ENCODE measurements at regions not wholly inside any gene's neighbourhood (a gene's known extent, or its start where the extent isn't known, plus 50 kb on each side); places are given as distances from the start of the nearest gene placed in this dataset.
A peak's percentile ranks its signal among the peaks of the same experiment; 100 is the strongest.
"Not testable (repeated sequence)": the region's sequence is repeated elsewhere in the genome, so short reads cannot be mapped to it uniquely, and the experiment has no call there.

GRCh38 chr6:168240160-168240559 lies 79.4 kb downstream of the DACT2 start:
- H3K4me3 ChIP-seq (ENCODE audit: low read depth, low read length) = no peak overlapping the region
- TF ChIP-seq, protein P1, sequence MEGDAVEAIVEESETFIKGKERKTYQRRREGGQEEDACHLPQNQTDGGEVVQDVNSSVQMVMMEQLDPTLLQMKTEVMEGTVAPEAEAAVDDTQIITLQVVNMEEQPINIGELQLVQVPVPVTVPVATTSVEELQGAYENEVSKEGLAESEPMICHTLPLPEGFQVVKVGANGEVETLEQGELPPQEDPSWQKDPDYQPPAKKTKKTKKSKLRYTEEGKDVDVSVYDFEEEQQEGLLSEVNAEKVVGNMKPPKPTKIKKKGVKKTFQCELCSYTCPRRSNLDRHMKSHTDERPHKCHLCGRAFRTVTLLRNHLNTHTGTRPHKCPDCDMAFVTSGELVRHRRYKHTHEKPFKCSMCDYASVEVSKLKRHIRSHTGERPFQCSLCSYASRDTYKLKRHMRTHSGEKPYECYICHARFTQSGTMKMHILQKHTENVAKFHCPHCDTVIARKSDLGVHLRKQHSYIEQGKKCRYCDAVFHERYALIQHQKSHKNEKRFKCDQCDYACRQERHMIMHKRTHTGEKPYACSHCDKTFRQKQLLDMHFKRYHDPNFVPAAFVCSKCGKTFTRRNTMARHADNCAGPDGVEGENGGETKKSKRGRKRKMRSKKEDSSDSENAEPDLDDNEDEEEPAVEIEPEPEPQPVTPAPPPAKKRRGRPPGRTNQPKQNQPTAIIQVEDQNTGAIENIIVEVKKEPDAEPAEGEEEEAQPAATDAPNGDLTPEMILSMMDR (IDR thresholded peaks at IDR 0.05; ENCODE audit: insufficient read depth, low read length, severe bottlenecking) = no peak
- FAIRE-seq (no peak), DNase-seq (ENCODE audit: low read depth) (no peak)
- H3K27me3 ChIP-seq (ENCODE audit: control insufficient read depth, insufficient read depth, low read length) = no peaks in the 10 kb centered on the region
- no peaks in the 10 kb centered on the region for H3K36me3 ChIP-seq (ENCODE audit: control insufficient read depth, insufficient read depth, low read length)

GRCh38 chr6:168239044-168239773 lies 80.4 kb downstream of the DACT2 start:
- no peak for DNase-seq (ENCODE audit: low read depth)

GRCh38 chr6:168238159-168238909 lies 81.2 kb downstream of the DACT2 start:
- no peaks in the 10 kb centered on the region for H3K27me3 ChIP-seq (ENCODE audit: control insufficient read depth, insufficient read depth, low read length)
- peak; percentile 42 for DNase-seq (ENCODE audit: low read depth)
- no peak for FAIRE-seq
- H3K4me3 ChIP-seq (ENCODE audit: low read depth, low read length) = no peak overlapping the region
- TF ChIP-seq, protein P1 (IDR thresholded peaks at IDR 0.05; ENCODE audit: insufficient read depth, low read length, severe bottlenecking) = no peak
- no peaks in the 10 kb centered on the region for H3K36me3 ChIP-seq (ENCODE audit: control insufficient read depth, insufficient read depth, low read length)

More at GRCh38 chr6:168239044-168239773, 80.4 kb downstream of the DACT2 start:
- no peaks in the 10 kb centered on the region for H3K36me3 ChIP-seq (ENCODE audit: control insufficient read depth, insufficient read depth, low read length)
- TF ChIP-seq, protein P1 (IDR thresholded peaks at IDR 0.05; ENCODE audit: insufficient read depth, low read length, severe bottlenecking) = no peak
- no peak for FAIRE-seq
- H3K4me3 ChIP-seq (ENCODE audit: low read depth, low read length) = no peak overlapping the region
- no peaks in the 10 kb centered on the region for H3K27me3 ChIP-seq (ENCODE audit: control insufficient read depth, insufficient read depth, low read length)

DNA sequence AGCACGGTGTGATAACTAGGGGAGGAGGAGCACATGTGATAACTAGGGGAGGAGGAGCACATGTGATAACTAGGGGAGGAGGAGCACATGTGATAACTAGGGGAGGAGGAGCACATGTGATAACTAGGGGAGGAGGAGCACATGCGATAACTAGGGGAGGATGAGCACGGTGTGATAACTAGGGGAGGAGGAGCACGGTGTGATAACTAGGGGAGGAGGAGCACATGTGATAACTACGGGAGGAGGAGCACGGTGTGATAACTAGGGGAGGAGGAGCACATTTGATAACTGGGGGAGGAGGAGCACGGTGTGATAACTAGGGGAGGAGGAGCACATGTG lies 85.7 kb downstream of the DACT2 start:
- not testable (repeated sequence) for H3K27me3 ChIP-seq (ENCODE audit: control insufficient read depth, insufficient read depth, low read length); DNase-seq (ENCODE audit: low read depth); H3K36me3 ChIP-seq (ENCODE audit: control insufficient read depth, insufficient read depth, low read length); FAIRE-seq; H3K4me3 ChIP-seq (ENCODE audit: low read depth, low read length)

DNA sequence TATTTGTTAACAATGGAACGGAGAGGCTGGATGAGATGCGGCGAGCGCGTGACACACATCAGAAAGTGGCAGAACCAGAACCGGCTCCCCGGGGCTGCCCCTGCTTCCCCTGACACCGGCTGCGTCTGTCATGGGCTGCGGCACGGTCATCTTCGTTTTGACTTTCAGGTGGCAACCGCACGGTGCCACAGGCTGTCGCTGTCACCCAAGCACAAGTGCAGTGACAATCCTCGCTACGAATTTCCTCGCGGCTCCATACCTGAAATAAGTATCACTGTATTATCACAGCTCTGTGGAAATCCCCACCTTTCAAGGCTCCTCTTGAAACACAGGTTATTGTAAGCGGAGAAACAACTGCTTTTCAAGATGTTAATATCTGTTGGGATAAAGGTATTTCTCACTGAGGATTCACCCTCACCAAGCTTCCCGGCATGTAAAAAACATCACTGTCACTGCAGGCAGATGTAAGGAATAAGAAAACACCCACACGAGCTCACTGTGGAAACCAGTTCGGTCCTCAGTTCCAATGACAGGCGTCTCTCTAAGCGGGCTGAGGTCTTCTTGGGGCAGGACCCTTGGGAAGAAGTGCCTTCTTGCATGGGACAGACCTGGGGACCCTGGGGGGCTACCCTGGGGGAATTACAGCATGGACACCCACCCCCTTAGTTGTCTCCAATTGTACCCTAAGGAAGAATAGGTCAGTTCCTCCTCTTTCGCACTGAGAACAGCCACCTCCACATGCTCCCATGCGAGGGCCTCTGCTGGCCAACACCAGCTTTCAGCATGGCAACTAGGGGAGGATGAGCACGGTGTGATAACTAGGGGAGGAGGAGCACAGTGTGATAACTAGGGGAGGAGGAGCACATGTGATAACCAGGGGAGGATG lies 86.3 kb downstream of the DACT2 start:
- Histone ChIP-seq H3K27me3 (ENCODE audit: control insufficient read depth, insufficient read depth, low read length) (no peaks in the 10 kb centered on the region), H3K36me3 (ENCODE audit: control insufficient read depth, insufficient read depth, low read length) (no peaks in the 10 kb centered on the region), H3K4me3 (ENCODE audit: low read depth, low read length) (no peak overlapping the region)
- FAIRE-seq (no peak), DNase-seq (ENCODE audit: low read depth) (no peak)
- TF ChIP-seq, protein P1 (IDR thresholded peaks at IDR 0.05; ENCODE audit: insufficient read depth, low read length, severe bottlenecking) = no peak

- DNase-seq (ENCODE audit: low read depth) = no peak
- no peaks in the 10 kb centered on the region for H3K36me3 ChIP-seq (ENCODE audit: control insufficient read depth, insufficient read depth, low read length)
- FAIRE-seq = no peak
- H3K27me3 ChIP-seq (ENCODE audit: control insufficient read depth, insufficient read depth, low read length) = no peaks in the 10 kb centered on the region
- TF ChIP-seq, protein P1 (IDR thresholded peaks at IDR 0.05; ENCODE audit: insufficient read depth, low read length, severe bottlenecking) = no peak
- H3K4me3 ChIP-seq (ENCODE audit: low read depth, low read length) = no peak overlapping the region
These were observed 87.0 kb downstream of the DACT2 start for GRCh38 chr6:168232528-168232927.
